H1 (cell line): ENCODE measurements at regions not wholly inside any gene's neighbourhood (a gene's known extent, or its start where the extent isn't known, plus 50 kb on each side); places are given as distances from the start of the nearest gene placed in this dataset.

Experiments
- CTCF ChIA-PET: fragments of 300-600 bp; sonication (Branson Sonifier 250); formaldehyde crosslinking; loops from one replicate; lab custom pipeline; 2021; ENCODE audit not compliant: partially characterized antibody; lab: Charles Lee
- POLR2A ChIA-PET: fragments of 300-600 bp; sonication (Branson Sonifier 250); formaldehyde crosslinking; loops from one replicate; lab custom pipeline; 2021; ENCODE audit warnings: inconsistent platforms; ENCODE audit not compliant: partially characterized antibody; lab: Charles Lee
- DNase-seq, 2 experiments: peaks; one replicate each; pipeline versions ENCODE4 v3.0.0 to v3.0.0-alpha.2; 2010 to 2022; ENCODE audit warnings: low spot score in 2 of 2, low read depth in 1 of 2, mixed read lengths in 1 of 2
- FAIRE-seq: peaks from 2 replicates; lab custom pipeline; 2011; peaks lifted over from hg19 to GRCh38; lab: Jason Lieb, UNC
- H2AFZ ChIP-seq: 2 replicates; pipeline ENCODE4 v1.8.1; 2012; ENCODE audit warnings: low read length, inconsistent platforms
- H2AK5ac ChIP-seq: 2 replicates; pipeline ENCODE4 v1.6.1; 2013; ENCODE audit warnings: low read depth, low read length
- H2BK120ac ChIP-seq: replicated peaks from 2 replicates; pipeline ENCODE3; 2013; ENCODE audit warnings: low read depth, low read length, inconsistent platforms
- H2BK12ac ChIP-seq: 2 replicates; pipeline ENCODE4 v1.6.1; 2013; ENCODE audit warnings: low read depth, low read length
- H2BK15ac ChIP-seq: 2 replicates; pipeline ENCODE4 v1.6.1; 2013; ENCODE audit warnings: low read length
- H2BK20ac ChIP-seq: 2 replicates; pipeline ENCODE4 v1.6.1; 2013; ENCODE audit warnings: low read length
- H2BK5ac ChIP-seq: 2 replicates; pipeline ENCODE4 v1.6.1; 2013; ENCODE audit warnings: low read depth, low read length
- H3K14ac ChIP-seq: 2 replicates; pipeline ENCODE4 v1.6.1; 2013; ENCODE audit warnings: inconsistent platforms; ENCODE audit not compliant: insufficient read length
- H3K18ac ChIP-seq: 2 replicates; pipeline ENCODE4 v1.6.1; 2013; ENCODE audit warnings: low read length; ENCODE audit errors: extremely low read depth
- H3K23ac ChIP-seq: 2 replicates; pipeline ENCODE4 v1.6.1; 2013; ENCODE audit warnings: inconsistent platforms; ENCODE audit not compliant: insufficient read length
- H3K23me2 ChIP-seq: 2 replicates; pipeline ENCODE4 v1.6.1; 2013; ENCODE audit warnings: low read depth, low read length
- H3K27ac ChIP-seq: 2 replicates; pipeline ENCODE4 v1.6.1; 2011; ENCODE audit warnings: low read depth, low read length, inconsistent platforms
- H3K27me3 ChIP-seq, 4 experiments: replicated peaks in 1 of 4; 1 replicate in 1 of 4; 2 replicates in 3 of 4; pipeline versions ENCODE4 v1.6.1 to v1.8.1; 2011 to 2013; ENCODE audit warnings: low read length in 3 of 4, mild to moderate bottlenecking in 3 of 4, inconsistent platforms in 2 of 4, mixed read lengths in 2 of 4, moderate library complexity in 1 of 4; ENCODE audit not compliant: control insufficient read depth in 3 of 4, insufficient read depth in 3 of 4; ENCODE audit errors: extremely low read depth in 1 of 4
- H3K36me3 ChIP-seq, 4 experiments: 2 replicates each; pipeline versions ENCODE4 v1.6.1 to v1.8.1; 2011 to 2013; ENCODE audit warnings: mild to moderate bottlenecking in 4 of 4, low read length in 3 of 4, moderate library complexity in 2 of 4, control low read depth in 1 of 4, inconsistent platforms in 1 of 4; ENCODE audit not compliant: insufficient read depth in 4 of 4, control insufficient read depth in 2 of 4
- H3K4ac ChIP-seq: replicated peaks from 2 replicates; pipeline ENCODE3; 2013; ENCODE audit warnings: low read length, low read depth, mixed read lengths, inconsistent platforms; ENCODE audit not compliant: insufficient read length
- H3K4me1 ChIP-seq, 4 experiments: replicated peaks in 1 of 4; 1 replicate in 1 of 4; 2 replicates in 3 of 4; pipeline versions ENCODE4 v1.6.1 to v1.8.1; 2011 to 2013; ENCODE audit warnings: low read length in 3 of 4, inconsistent platforms in 2 of 4, mixed read lengths in 1 of 4; ENCODE audit not compliant: insufficient read depth in 4 of 4, control insufficient read depth in 3 of 4
- H3K4me2 ChIP-seq, 2 experiments: 2 replicates each; pipeline versions ENCODE4 v1.6.1 to v1.8.1; 2011 to 2013; ENCODE audit warnings: low read depth in 2 of 2, low read length in 2 of 2, control low read depth in 1 of 2, inconsistent platforms in 1 of 2, mild to moderate bottlenecking in 1 of 2; ENCODE audit not compliant: insufficient read depth in 1 of 2
- H3K4me3 ChIP-seq, 4 experiments: fragments of 200-600, 300-600 bp in 1 of 4; sonication (generic), shearing (Covaris generic), sonication (Bioruptor Twin) in 1 of 4; 2 replicates each; pipeline versions ENCODE4 v1.5.1 to v1.8.1; 2011 to 2016; ENCODE audit warnings: low read length in 4 of 4, low read depth in 3 of 4, control low read depth in 2 of 4, inconsistent platforms in 2 of 4, mild to moderate bottlenecking in 2 of 4, mixed read lengths in 1 of 4, moderate library complexity in 1 of 4; ENCODE audit not compliant: insufficient read depth in 2 of 4; ENCODE audit errors: extremely low read depth in 1 of 4
- H3K56ac ChIP-seq: replicated peaks from 2 replicates; pipeline ENCODE3; 2013; ENCODE audit warnings: low read depth, mild to moderate bottlenecking, mixed read lengths, low read length, inconsistent platforms; ENCODE audit not compliant: insufficient read length
- H3K79me1 ChIP-seq: 2 replicates; pipeline ENCODE4 v1.6.1; 2013; ENCODE audit warnings: low read depth, low read length, control low read depth
- H3K79me2 ChIP-seq, 2 experiments: 2 replicates each; pipeline versions ENCODE4 v1.6.1 to v1.8.1; 2012 to 2013; ENCODE audit warnings: low read length in 2 of 2, mild to moderate bottlenecking in 2 of 2, inconsistent platforms in 1 of 2; ENCODE audit not compliant: insufficient read depth in 2 of 2, control insufficient read depth in 1 of 2
- H3K9ac ChIP-seq, 4 experiments: replicated peaks in 1 of 4; 1 replicate in 1 of 4; 2 replicates in 3 of 4; pipeline versions ENCODE4 v1.6.1 to v1.8.1; 2011 to 2013; ENCODE audit warnings: low read depth in 3 of 4, low read length in 3 of 4, control low read depth in 2 of 4, mild to moderate bottlenecking in 2 of 4, moderate library complexity in 2 of 4, inconsistent platforms in 1 of 4; ENCODE audit errors: extremely low read depth in 1 of 4
- H3K9me3 ChIP-seq, 2 experiments: 2 replicates each; pipeline versions ENCODE4 v1.6.1 to v1.8.1; 2012 to 2013; ENCODE audit warnings: mild to moderate bottlenecking in 2 of 2, moderate library complexity in 2 of 2, control low read depth in 1 of 2, inconsistent platforms in 1 of 2, low read depth in 1 of 2, low read length in 1 of 2, mixed read lengths in 1 of 2; ENCODE audit not compliant: insufficient read depth in 2 of 2
- H4K20me1 ChIP-seq, 2 experiments: replicated peaks in 1 of 2; 2 replicates each; pipeline versions ENCODE3 to v1.8.1; 2011 to 2013; ENCODE audit warnings: inconsistent platforms in 2 of 2, low read length in 2 of 2, mild to moderate bottlenecking in 1 of 2; ENCODE audit not compliant: insufficient read depth in 2 of 2, control insufficient read depth in 1 of 2
- H4K5ac ChIP-seq: 2 replicates; pipeline ENCODE4 v1.6.1; 2013; ENCODE audit warnings: low read length, low read depth, mixed read lengths, inconsistent platforms; ENCODE audit not compliant: insufficient read length
- H4K8ac ChIP-seq: 2 replicates; pipeline ENCODE4 v1.8.0; 2013; ENCODE audit warnings: mild to moderate bottlenecking, moderate library complexity, low read length, inconsistent platforms; ENCODE audit not compliant: insufficient read depth; ENCODE audit errors: extremely low read depth
- H4K91ac ChIP-seq: replicated peaks from 2 replicates; pipeline ENCODE3; 2013; ENCODE audit warnings: low read length, mixed read lengths, inconsistent platforms; ENCODE audit not compliant: insufficient read length
- BCL11A ChIP-seq, 2 experiments: IDR thresholded peaks; one replicate each; pipeline ENCODE4 v1.6.1; 2011; ENCODE audit warnings: low read depth in 2 of 2, low read length in 2 of 2, mild to moderate bottlenecking in 2 of 2
- EZH2 ChIP-seq: fragments of 200-600 bp; sonication (generic); IDR thresholded peaks from 2 replicates; pipeline ENCODE4 v1.7.1; 2012; ENCODE audit warnings: low read depth, mild to moderate bottlenecking, moderate library complexity, low read length, inconsistent platforms; ENCODE audit not compliant: severe bottlenecking
- HDAC6 ChIP-seq: IDR thresholded peaks from one replicate; pipeline ENCODE4 v1.7.1; 2012; ENCODE audit warnings: low read depth, mild to moderate bottlenecking, inconsistent platforms, low read length, moderate library complexity

- H3K27me3 ChIP-seq, result no peaks in the 10 kb centered on the region
- H3K36me3 ChIP-seq, result no peaks in the 10 kb centered on the region
- no peak overlapping the region for H3K14ac ChIP-seq
- CTCF ChIA-PET, result interaction anchor here (0.9 to 1.5 kb wide), 5 partner anchors 10 to 214 kb away, joined by 3 to 5 read pairs (median 4); no protein-coding TSS in a partner anchor
- H2BK5ac ChIP-seq, result no peak overlapping the region
- no peak overlapping the region for H3K4me3 ChIP-seq
- H3K18ac ChIP-seq, result no peak overlapping the region
- H2AK5ac ChIP-seq, result no peak overlapping the region
- no peak overlapping the region for H3K27ac ChIP-seq
- H3K56ac ChIP-seq, result no peak overlapping the region
- H2BK120ac ChIP-seq, result no peak overlapping the region
- DNase-seq (no peak), FAIRE-seq (no peak)
- no peaks in the 10 kb centered on the region for H4K20me1 ChIP-seq
- no peak overlapping the region for H2AFZ ChIP-seq
- no peak overlapping the region for H3K23ac ChIP-seq
- H4K8ac ChIP-seq, result no peak overlapping the region
- H3K4me2 ChIP-seq, result no peak overlapping the region
- H3K4me1 ChIP-seq, result peaks cover 0 to 4% (median under 1%) of the 10 kb centered on the region in 4 experiments; a peak in 1 of 7 replicates
- no peak overlapping the region for H3K4ac ChIP-seq
- no peaks in the 10 kb centered on the region for H3K79me2 ChIP-seq
- H2BK20ac ChIP-seq, result no peak overlapping the region
- H3K9me3 ChIP-seq, result no peaks in the 10 kb centered on the region
- H3K79me1 ChIP-seq, result no peaks in the 10 kb centered on the region
- H4K91ac ChIP-seq, result no peak overlapping the region
- H2BK15ac ChIP-seq, result no peak overlapping the region
- no peak overlapping the region for H2BK12ac ChIP-seq
- TF ChIP-seq EZH2 (no peak), HDAC6 (no peak), BCL11A (IDR thresholded peaks at IDR 0.05; ENCODE audit: low read depth in 2 of 2, low read length in 2 of 2) (no peak)
- no peak overlapping the region for H4K5ac ChIP-seq
- no peak overlapping the region for H3K9ac ChIP-seq
- H3K23me2 ChIP-seq, result no peaks in the 10 kb centered on the region
- POLR2A ChIA-PET, result no interaction called here
Measured at GRCh38 chr13:33510350-33510970, 224.9 kb upstream of the STARD13 start.
